CD4-positive, alpha-beta T cell treated with Interleukin-17A for 4 hours (primary cell): ENCODE measurements at regions not wholly inside any gene's neighbourhood (a gene's known extent, or its start where the extent isn't known, plus 50 kb on each side); places are given as distances from the start of the nearest gene placed in this dataset.
A peak's percentile ranks its signal among the peaks of the same experiment; 100 is the strongest.
"Not testable (repeated sequence)": the region's sequence is repeated elsewhere in the genome, so short reads cannot be mapped to it uniquely, and the experiment has no call there.

ENCODE experiments used
- DNase-seq: peaks from one replicate; pipeline ENCODE4 v3.0.0-alpha.2; 2020; ENCODE audit warnings: mixed read lengths

DNA sequence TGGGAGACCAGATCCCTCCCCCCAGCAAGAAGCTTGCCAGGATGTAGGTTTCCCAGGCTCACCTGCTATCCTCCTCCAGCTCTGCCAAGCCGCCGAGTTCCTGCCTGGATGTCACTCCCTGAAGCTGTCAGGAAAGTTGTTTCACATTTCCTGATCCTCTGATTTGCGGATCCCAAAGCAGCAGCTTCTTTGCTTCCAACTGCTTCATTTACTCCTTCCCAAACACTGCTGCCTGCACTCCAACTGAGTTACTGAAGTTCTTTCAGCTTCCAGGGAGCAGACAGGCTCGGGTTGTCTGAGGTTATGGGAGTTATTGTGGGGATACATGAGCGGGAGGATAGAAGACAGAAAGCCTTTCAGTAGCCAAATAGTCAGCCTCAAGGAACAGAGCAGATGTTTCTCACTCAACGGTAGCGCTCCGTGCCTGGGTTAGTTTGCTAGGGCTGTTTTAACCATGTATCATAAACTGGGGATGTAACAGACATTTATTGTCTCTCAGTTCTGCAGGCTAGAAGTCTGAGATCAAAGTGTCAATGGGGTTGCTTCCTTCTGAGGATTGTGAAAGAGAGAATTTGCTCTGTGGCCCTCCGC, 516.0 kb downstream of the REEP3 start:
- DNase-seq, result no peak

DNA sequence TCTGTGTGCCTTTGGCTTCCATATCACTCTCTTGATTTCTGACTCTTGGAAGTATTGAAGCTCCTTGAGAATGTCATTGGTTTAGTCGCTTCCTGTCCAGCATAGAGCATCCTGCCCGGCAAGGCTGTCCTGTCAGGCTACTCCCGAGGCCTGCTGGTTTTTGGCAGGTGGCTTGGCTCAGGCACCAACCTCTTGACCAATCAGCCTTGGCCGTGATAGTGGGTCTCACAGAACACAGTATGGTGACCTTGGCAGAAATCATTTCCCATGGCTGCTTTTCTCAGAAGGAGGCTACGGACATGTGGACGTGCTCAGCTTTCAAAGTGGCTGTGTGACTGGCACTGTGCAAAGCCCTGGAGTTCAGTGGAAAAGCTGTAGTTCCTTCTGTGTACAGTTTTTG, 516.9 kb downstream of the REEP3 start:
- no peak for DNase-seq

DNA sequence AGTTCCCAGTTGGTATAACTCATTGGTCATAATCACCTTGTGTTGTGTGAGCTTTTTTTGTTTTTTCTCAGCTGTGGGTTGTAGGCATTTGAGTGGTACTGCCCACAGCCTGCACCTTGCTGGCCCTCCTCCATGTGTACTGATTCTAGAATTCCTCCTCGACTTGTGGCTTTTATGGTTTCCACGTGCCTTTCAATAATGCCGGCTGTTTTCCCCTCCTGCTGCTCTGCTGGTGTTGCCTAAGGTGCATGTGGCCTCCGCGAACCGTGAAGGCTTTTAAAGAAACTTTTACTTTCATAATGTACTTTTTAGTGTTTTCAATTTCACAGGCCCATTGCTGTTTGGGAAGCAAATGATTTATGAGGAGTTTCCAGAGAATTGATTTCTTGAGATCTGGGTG, 518.0 kb downstream of the REEP3 start:
- DNase-seq, result no peak

DNA sequence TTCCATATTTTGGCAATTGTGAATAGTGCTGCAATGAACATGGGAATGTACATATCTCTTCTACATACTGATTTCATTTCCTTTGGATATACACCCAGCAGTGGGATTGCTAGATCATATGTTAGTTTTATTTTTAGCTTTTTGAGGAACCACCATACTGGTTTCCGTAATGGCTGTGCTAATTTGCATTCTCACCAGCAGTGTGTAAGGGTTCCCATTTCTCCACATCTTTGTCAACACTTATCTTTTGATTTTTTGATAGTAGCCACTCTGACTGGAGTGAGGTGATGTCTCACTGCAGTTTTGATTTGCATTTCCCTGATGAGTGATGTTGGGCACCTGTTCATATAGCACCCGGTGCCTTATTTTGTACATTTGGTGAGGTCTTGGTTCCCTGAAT, 519.6 kb downstream of the REEP3 start:
- no peak for DNase-seq

DNA sequence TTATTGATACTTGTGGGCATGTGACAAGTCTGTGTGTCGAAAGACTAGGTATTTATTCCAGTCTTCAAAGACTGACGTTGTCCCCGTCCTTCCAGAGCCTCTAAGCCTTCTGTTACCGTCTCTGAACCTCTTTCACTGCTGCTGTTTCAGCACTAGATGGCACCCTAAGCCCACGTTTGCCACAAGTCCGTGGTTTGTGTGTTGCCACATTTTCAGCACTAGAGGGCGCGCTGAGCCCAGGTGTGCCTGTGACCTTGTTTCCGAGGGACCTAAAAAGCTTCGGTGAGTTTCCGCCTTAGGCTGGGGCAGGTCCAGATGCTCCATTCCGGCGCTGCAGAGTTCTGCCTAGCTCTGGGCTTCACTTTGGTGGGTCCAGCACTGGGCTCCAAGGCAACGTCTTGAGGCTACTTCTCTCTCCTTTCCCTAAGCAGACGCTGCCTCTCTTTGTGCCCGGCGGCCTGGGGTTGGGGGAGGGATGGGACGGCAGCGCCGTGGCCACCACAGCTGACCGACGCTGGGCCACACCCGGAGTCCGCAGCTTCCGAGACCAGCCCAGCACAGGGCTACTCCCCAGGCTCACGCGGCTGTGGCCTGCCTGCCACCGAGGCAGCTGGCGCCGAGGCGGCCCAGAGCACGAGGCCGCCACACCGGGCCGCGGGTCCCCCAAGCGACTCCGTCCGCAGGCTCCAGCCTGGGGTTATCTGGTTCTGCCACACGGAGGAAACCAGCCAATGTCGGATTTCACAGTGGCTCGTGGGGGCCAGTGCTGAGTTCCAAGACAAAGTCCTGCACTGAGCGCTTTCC, 520.2 kb downstream of the REEP3 start:
- DNase-seq, result peak; percentile 80

DNA sequence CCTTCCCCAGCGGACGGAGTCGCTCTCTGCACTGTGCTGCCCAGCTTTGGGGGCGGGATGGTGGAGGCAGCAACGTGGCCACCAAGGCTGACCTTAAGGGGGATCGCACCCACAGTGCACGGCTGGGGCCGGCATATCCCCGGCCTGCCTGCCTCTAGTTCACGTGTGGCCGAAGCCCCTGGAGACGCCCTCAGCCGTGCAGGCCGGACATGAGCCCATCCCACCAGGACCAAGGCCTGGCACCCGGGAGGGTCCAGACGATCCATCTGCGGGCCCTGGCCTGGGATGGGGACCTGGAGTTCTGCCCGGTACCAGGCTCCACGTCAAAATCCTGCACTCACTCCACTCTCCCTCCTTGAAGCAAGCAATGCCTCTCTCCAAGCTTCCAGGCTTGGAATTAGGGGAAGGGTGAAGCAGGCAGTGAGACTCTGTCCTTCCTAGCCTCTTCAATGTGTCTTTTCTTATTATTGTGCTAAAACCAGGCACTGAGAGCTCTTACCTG, 520.8 kb downstream of the REEP3 start:
- DNase-seq, result no peak

DNA sequence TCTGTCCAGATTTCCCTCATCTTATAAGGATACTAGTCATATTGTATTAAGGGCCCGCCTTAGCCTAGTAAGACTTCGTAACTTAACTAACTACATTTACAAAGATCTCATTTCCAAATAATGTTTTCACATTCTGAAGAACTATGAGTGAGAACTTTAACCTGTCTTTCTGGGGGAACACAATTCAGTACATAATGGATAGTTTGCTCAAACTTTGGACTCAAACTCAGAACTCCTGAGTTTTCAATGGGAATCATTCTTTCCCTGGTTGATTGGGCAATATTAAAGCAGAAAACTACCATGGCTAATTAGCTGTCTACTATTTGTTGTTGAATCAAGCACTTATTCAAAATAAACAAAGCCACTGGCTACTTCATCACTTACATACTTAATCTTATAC, 522.9 kb downstream of the REEP3 start:
- DNase-seq, result no peak

DNA sequence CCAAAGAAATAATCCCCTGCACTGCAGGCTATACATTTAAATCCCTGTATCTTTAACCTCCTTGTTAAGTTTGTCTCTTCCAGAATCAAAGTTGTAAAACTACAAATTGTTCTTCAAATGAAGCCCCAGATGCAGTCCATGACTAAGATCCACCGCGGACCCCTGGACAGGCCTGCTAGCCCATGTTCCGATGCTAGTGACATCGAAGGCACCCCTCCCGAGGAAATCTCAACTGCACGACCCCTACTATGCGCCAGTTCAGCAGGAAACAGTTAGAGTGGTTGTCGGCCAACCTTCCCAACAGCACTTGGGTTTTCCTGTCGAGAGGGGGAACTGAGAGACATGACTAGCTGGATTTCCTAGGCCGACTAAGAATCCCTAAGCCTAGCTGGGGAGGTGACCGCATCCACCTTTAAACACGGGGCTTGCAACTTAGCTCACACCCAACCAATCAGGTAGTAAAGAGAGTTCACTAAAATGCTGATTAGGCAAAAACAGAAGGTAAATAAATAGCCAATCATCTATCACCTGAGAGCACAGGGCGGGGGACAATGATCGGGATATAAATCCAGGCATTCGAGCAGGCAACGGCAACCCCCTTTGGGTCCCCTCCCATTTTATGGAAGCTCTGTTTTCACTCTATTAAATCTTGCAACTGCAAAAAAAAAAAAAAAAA, 523.9 kb downstream of the REEP3 start:
- not testable (repeated sequence) for DNase-seq

DNA sequence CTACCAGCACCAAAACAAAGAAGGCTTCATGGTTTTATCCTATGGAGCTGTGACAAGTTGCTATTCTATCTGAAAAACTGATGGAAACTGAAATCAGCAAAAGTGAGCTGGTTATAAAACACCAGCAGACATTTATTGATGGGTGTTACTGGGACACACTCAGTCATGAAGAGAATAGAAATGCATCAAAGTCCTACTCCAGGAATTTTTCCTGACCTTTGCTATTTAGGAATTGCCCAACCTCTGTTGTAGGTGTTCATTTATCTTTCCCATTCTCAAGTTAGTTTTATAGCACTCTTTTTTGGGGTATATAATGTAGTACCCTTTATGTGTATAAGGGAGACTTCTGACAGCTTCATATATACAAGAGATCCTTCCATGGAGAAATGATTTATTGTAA, 533.2 kb downstream of the REEP3 start:
- DNase-seq, result no peak

DNA sequence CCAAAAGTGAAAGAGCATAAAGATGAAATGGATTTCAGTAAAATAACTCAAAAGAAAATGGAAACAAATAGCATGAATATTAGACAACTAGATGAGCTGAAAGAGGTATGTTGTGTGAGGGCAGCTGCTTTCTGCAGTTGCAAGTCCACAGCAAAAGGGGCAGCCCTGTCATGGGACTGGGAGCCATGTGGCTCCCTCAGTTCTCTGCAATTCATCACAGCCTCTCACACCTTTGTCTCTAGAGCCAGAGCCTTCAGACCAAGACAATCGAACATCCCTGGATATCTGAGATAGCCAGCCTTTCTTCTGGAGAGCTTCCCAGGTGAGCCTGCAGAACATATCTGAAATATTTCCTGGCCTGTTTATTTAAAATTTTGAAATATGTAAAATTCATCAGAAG, 538.7 kb downstream of the REEP3 start:
- no peak for DNase-seq

DNA sequence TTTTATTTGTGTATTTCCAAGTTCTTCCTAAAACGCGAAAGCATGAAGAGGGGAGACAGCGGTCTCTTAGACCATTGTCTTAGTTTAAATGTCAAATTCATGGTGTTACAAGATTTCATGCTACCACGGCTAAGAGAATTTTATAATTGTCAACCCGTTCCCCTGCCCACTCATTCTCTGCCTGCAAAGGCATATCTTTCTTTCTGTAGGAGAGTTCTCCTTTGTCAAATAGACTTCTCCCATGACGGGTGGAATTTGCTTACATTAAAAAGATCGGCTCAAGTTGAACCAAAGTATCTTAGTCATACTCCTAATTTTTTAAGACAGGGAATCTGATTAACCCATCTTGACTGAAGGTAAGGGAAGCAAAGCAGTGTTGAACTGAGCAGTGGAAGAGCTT, 539.2 kb downstream of the REEP3 start:
- no peak for DNase-seq

DNA sequence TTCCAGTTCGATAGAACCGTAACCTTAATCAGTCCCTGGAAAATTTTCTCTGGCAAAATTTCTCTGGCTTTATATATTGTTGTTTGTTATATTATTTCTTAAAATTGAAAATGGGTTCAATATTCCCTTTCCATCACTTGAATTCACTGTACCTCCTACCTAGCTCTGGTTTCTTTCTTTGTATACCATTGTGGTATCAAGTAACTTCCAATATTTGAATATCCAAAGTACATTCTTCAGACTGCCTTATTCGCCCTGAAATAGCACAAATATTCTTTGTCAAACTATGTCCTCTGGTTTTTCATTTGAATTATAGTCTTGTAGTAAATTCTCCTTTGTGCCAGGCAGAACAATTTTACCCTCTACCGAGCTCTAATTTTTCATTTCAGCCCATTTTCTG, 541.6 kb downstream of the REEP3 start:
- DNase-seq, result no peak

DNA sequence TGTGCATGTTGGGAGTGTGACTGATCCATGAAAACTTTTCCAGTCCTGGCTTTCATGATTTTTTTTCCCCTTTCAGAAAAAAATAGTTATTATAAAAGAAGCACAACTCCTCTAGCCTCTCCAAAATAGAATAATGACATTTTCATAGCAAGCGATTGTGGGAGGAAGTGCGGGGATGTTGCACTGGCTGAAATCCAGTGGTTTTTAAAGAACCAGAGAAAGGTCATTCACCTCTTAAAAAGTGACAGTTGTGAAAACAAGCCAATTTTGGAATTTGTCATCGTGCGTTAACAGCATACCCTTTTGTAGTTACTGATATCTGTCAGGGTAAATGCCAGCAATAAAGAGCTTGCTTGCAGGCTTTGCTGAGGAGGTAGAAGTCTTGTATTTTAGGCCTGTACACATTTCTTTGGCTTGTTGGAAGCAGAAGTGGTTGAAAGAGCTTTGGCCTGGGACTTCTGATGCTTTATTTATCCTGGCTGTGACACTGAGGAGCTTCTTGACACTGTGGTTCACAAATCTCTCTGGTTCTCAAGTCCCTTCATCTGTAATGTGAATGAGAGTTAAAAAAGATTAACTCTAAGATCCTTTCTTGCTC, 545.9 kb downstream of the REEP3 start:
- DNase-seq, result no peak

DNA sequence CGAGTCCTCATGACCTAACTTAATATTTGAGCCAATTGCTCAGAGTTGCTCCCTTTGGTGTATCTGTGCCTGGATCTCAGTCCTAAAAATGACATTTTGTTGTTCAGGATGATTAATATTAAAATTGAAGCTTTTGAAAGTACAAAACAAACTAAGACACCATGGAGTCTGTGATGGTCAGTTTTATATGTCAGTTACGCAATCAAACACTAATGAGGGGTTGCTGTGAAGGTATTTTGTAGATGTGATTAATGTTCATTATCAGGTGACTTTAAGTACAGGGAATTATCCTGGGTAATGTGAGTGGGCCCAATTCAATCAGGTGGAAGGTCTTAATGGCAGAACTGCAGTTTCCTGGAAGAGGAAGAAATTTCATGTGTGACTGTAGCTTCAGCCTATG, 546.7 kb downstream of the REEP3 start:
- DNase-seq, result no peak

DNA sequence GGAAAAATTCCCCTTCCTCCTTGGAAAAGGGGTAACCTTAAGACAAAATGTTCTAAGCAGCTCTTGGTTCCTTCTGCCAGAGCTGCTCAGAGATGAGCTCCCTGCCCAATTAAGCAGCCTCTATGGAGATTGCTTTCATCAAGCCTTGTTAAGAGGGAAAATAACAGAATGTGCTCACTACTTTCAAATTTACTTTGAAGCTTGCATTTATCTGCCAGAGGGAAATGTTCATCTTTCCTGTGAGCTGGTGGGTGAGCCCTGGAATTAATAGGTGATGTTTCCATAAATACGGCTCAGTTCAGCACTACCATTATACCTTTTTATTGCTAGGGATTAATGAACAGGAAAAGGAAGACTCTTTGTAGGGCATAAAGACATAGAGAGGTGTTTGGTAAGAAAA, 549.0 kb downstream of the REEP3 start:
- DNase-seq, result no peak

DNA sequence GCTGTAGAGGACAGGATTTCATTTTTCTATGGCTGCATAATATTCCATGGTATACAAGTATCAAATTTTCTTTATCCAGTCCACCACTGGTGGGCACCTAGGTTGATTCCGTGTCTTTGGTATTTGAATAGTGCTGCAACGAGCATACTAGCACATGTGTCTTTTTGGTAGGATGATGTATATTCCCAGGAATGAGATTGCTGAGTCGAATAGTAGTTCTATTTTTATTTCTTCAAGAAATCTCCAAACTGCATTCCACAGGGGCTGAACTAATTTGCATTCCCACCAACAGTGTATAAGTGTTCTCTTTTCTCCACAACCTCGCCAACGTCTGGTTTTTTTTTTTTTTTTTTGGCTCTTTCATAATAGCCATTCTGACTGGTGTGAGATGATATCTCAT, 550.0 kb downstream of the REEP3 start:
- no peak for DNase-seq

DNA sequence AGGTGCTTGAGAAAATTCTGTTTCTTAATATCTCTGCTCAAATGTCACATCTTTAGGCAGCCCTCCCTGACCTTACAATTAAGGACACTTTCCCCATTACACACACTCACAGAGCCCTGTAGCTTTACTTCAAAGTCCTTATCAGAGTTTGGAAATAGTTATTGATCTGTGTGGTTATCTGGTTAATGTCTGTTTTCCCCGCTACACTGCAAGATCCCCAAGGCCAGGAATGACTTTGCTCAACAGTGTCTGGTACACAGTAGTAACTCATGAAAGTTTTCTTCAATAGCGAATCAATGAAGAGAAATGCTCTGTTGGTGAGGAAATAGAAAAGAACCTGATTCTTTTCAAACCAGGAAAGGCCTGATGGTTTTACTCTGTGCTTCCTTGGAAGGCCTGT, 554.4 kb downstream of the REEP3 start:
- DNase-seq, result no peak

DNA sequence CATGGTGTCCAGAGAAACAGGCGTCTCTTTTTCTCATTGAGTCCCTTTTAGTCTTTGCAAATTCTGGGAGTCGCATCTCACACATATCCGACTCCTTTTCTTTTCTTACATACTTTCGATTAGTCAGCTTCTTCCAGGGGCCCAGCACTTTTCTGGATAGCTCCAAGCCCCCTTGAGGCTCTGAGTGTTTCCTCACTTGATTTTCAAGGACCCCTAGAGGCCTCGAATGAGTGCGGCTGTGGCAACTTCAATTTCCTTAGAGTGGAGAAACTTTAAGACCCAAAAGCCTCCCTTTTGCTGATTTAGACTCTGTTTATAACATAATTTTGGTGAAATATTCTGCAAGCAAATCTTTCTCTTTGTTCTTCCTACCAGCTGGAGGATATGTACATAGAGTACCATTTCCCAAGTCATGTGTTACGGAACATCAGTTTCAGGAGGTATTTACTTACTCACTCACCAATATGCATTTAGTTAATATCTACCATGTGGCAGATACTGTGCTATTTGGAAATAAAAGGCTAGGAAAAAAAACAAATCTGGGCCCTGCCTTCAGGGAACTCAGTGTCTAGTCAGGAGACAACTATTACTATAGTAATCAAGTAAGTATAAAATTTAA, 555.2 kb downstream of the REEP3 start:
- no peak for DNase-seq

DNA sequence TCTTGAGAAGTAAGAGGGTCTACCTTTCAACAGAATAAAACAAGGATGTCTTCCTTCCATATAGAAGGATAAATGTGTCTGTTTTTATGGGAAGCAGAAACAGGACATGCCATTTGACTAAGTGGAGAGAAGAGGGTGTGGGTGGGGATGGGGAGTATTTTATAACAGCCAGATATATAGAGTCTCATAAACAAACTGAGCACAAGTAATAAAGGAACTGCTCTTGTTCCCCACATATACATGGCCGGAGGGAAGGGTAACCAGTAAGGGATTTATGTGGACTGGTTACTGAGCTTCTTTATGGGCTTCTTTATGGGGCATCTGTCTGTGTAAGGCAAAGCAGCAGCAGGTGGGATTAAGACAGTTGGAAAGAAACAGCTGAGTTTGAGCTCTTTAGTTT, 558.1 kb downstream of the REEP3 start:
- no peak for DNase-seq

DNA sequence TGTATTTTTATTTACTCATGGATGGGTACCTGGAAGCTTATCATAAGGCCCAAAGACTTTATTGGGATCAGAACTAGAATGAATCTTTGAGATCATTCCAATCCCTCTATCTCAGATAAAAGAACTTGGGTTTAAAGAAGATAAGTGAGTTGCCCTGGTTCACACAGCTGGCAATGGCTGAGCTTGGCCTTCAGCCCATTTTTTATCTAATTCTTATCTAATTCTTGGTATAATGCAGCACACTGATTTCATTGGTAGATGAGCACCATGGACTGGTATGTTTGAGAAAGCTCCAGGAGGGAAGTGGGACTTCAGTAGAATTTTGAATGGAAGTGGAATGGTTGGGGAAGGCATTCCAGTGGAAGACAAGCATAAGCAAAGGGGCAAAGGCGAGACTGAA, 558.9 kb downstream of the REEP3 start:
- DNase-seq, result no peak

DNA sequence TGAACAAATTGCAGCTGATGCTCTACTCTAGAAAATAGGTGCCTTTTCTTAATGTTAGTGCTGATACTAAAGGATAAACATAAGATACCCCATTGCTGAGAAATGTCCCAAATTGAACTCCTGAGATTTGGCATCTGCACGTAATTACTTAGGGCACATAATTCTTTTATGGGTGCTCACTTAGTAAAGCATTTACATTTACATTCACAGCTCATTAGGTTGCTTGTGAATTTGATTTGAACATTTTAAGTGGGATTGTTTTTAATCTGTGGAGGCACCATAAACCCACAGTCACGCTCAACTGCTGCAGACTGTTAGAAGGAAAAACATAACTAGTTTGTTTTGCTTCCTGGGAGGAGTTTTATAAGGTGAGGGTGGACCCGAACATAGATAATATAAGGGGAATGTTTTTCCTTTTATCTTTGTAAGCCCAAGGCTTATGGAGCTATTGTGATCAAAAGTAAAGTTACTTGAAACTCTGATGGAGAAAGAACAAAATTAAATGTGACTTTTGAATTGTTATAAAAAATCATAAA, 560.8 kb downstream of the REEP3 start:
- DNase-seq, result no peak

DNA sequence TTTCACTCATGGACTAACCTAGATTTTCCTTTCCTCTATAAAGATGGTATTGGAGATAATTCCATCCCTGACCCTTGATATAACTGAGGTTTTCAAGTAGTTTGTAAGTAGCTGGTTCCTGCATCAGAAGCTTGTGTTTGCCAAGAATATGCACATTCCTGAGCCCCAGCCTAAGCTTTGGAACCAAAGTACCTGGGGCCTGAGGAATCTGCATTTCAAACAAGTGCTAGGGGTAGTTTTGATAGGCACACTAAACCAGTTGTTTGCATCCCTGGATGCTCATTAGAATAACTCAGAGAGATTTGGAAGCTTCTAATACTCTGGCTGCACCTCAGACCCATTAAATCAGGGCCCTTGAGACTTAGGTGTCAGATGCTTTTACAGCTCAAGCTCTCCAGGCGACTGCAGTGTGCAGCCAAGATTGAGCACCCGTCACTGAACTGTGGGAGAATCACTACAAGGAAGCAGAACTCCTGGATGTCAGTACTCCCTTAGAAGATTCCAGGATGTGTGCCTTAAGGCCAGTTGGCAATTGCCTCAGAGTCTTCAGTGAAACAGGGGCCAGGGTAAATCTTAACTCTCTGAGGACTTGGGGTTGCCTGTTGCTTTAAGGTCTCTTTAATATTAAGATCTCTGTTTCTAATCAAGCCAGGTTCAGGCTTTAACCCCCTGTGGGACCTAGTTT, 565.0 kb downstream of the REEP3 start:
- no peak for DNase-seq
